Kidney capillary endothelial cell (primary cell): ENCODE measurements at regions not wholly inside any gene's neighbourhood (a gene's known extent, or its start where the extent isn't known, plus 50 kb on each side); places are given as distances from the start of the nearest gene placed in this dataset.
A peak's percentile ranks its signal among the peaks of the same experiment; 100 is the strongest.
"Not testable (repeated sequence)": the region's sequence is repeated elsewhere in the genome, so short reads cannot be mapped to it uniquely, and the experiment has no call there.

ENCODE experiments used
- DNase-seq: peaks from one replicate; pipeline ENCODE4 v3.0.0-alpha.2; 2018; ENCODE audit warnings: low spot score

DNA sequence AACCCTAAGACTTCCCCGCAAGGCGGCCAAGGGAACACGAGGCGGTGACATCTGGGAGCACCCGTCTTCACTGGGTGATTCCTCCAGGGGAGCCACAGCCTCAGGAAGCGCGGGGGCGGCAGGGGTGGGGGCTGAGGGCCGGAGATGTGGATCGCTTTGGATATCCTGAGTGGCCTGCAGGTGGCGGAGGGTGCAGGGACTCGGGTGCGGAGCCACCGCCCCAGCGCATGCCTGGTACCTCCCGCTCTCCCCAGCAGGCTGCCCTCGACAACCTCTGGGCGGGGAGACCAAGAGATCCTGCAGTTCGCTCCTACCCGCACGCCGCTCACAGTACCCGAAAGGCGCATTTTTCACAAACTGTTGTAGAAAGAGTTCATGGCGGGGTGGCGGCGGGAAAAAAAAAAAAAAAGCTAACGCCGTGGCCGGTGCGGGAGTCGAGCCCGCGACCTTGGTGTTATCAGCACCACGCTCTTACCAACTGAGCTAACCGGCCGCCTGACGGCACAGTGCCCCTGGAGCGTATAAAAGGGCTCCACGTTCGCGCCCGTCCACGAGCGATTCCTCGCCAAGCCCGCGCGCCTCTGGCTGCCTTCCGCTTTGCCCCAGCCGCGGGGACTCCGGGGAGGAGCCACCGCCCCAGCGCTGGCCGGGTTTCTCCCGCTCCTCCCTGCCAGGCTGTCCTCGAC, 124.7 kb upstream of the PRKX start:
- DNase-seq = not testable (repeated sequence)

DNA sequence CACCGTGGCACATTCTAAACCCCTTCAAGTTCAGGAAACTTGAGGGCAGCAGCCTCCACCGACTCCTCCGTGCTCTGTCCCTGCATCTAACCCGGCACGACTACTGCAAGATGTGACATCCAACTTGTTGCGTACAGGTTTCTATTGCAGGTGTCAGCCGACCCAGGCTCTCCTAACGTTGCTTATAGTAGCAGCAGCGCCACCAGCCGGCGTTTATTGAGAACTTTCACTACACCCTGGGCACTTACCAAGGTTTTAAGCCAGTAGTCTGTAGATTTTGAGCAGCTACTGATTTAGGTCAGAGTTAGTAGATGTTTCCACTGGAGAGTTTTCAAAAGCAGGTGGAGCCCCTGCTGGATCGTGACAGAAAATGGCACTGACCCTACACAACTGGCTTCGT, 123.8 kb upstream of the PRKX start:
- DNase-seq = not testable (repeated sequence)

DNA sequence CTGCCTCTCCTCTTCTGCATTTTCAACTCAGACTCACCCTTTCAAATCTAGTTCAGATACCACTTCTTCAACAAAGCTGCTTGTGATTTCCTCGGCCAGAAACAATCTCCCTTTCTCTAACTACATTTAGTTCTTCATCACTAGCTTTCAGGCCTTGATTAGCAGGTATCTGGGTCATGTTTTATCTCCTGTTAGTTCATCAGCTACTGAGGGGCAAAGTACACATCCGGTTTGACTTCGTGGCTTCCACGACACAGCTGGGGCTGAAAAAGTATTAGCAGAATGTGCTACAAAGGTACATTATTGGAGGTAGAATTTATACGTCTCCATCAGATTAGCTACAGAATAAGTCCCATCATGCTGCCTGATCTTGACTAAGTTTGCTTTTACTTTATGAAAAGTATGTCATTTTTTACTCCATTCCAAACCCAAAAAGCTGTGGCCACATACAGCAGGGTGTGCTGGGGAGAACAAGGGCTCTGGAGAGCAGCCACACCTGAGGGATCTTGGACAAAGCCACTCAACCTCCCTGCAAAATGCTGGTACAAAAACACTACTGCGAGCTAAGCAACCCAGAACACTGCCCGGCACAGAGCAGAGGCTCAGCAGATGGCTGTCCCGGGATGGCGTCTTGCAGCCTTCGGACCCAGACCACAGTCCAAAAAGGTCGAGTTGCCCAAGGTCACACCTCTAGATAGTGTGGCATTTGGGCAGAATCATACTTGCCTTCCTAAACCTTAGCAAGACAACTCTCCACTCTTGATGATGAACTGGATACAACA, 120.5 kb upstream of the PRKX start:
- not testable (repeated sequence) for DNase-seq

- DNase-seq = not testable (repeated sequence)
Measured at GRCh38 chrX:3830020-3830419, 116.6 kb upstream of the PRKX start.

DNA sequence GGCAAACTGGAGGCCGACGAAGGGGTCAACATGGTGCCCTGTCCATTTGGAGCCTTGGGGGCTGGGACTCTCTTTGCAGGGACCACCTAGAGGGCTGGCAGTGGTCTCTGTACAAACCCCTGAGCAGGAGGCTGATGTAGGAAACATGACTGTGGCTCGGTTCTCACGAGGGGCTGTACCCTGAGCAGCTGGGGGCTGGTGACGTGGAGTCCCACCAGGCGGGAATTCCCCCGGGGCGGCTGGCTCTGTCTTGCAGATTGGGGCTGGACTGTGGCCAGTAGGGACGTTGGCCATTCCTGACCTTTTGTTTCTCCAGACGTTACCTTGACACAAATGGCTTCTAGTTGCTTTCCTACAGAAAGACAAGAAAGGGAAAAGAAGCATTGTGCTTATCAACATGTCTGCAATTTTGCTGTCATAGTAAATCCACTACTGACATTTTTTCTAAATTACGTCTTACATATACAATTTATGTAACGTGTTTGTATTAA, 115.6 kb upstream of the PRKX start:
- not testable (repeated sequence) for DNase-seq

GRCh38 chrX:3828378-3829040, 115.1 kb upstream of the PRKX start:
- not testable (repeated sequence) for DNase-seq

DNA sequence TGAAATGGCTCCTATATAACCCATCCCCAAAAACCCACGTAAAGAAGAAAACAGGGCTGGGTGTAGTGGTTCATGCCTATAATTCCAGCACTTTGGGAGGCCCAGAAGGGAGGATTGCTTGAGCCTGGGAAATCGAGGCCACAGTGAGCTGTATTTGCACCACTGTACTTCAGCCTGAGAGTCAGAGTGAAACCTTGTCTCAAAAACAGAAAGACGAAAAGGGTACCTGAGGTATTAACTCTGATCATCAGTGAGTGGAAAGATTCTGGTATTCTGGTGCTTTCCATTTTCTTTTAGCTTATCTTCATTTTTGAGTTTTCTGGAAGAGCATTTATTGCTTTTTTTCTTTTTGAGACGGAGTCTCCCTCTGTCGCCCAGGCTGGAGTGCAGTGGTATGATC, 110.6 kb upstream of the PRKX start:
- DNase-seq = not testable (repeated sequence)

GRCh38 chrX:3820167-3820566, 106.7 kb upstream of the PRKX start:
- DNase-seq = peak; percentile 15

DNA sequence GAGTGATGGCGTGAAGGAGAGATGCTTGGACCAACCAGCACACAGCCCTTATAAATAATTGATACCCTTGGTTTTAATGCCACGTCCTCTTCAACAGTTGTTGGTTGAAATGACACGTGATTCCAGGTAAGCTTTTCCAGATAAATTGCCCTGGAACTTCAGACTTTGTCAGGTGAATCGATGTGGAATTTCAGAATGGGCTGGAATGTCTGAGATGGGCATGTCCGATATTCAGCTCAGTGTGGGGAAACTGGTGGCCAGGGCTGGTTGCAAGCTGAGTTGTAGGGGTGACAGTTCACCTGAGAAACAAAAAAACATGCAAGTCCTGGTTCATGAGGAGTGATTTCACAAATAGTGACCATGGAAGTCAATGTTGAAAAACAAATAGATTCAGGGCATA, 104.0 kb upstream of the PRKX start:
- not testable (repeated sequence) for DNase-seq

DNA sequence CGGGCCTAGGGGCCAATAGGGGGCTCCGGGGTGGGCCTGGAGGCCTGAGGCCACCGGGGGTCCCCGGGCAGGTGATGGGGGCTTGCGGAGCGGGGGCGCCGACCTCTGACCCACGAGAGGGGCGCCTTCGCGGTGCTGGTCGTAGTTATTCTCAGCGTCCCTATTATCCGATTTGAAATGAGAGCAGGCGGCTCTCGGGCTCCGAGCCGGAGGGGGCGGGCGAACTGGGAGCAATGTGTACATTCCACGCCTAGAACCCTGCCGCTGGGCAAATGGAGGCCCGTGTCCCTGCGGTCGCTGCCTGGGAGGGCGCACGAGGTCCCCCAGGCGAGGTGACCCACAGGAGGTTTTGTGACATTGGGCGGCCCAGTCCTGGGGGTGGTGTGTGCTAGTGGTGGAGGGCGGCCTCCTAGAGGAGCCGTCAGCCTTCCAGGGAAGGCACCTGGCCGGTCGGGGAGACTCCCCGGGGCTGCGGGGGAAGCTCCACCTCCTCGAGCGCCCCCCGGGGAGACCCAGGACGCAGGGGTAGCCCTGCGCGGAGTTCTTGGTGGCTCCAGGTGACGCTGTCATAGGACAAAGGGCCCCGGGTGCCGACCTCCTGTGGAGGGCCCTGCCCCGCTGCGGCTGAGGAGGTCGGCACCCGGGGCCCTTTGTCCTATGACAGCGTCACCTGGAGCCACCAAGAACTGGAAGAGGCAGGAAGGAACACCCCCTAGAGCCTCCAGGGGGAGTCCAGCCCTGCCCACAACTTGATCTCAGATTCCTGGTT, 102.6 kb upstream of the PRKX start:
- peak; percentile 16 for DNase-seq

- peak; percentile 26 for DNase-seq
Measured at GRCh38 chrX:3811331-3812311, 98.2 kb upstream of the PRKX start.

- DNase-seq = no peak
Measured at GRCh38 chrX:3807906-3808305, 94.5 kb upstream of the PRKX start.

- no peak for DNase-seq
Measured at GRCh38 chrX:3806630-3807029, 93.2 kb upstream of the PRKX start.

GRCh38 chrX:3803713-3804112, 90.3 kb upstream of the PRKX start:
- no peak for DNase-seq

DNA sequence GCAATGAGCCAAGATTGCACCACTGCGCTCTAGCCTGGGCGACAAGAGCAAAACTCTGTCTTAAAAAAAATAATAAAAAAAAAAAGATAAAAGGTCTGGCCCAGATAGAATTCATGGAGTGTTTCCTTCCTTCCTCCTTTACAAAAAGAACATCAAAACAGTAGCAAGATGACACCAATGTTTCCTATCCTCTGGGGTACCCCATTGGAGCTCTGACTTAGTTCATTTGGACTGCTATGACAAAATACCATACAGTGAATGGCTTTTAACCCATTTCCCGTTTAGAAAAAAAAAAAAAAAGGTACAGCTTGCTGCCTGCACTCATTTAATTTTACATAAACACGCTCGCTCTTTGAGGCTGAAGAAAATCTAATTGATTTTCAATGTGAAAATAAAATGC, 89.9 kb upstream of the PRKX start:
- DNase-seq = no peak

DNA sequence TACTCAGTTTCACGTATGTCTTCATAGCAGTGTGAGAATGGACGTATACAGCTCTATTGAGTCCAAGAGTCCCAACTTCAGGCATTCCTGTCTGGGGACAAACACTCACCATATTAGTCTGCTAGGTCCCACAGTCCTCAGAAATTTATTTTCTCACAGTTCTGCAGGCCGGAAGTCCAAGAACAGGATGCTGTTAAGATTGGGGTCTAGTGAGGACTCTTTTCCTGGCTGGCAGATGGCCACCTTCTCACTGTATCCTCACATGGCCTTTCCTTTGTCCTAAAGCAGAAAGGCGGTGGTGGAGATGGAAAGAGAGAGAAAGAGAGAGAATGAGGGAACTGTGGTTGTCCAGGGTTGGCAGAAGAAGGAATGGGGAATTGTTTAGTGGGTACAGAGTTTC, 82.0 kb upstream of the PRKX start:
- not testable (repeated sequence) for DNase-seq

DNA sequence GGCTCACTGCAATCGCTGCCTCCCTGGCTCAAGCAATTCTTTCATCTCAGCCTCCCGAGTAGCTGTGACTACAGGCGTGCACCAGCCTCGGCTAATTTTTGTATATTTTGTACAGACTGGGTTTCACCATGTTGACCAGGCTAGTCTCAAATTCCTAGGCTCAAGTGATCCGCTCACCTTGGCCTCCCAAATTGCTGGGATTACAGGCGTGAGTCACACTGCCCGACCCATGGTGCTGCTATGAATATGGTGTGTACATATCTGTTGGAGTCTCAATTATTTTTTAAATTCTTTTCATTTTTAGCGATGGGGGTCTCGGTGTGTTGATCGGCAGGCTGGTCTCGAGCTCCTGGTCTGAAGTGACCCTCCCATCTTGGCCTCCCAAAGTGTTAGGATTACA, 78.0 kb upstream of the PRKX start:
- no peak for DNase-seq

DNA sequence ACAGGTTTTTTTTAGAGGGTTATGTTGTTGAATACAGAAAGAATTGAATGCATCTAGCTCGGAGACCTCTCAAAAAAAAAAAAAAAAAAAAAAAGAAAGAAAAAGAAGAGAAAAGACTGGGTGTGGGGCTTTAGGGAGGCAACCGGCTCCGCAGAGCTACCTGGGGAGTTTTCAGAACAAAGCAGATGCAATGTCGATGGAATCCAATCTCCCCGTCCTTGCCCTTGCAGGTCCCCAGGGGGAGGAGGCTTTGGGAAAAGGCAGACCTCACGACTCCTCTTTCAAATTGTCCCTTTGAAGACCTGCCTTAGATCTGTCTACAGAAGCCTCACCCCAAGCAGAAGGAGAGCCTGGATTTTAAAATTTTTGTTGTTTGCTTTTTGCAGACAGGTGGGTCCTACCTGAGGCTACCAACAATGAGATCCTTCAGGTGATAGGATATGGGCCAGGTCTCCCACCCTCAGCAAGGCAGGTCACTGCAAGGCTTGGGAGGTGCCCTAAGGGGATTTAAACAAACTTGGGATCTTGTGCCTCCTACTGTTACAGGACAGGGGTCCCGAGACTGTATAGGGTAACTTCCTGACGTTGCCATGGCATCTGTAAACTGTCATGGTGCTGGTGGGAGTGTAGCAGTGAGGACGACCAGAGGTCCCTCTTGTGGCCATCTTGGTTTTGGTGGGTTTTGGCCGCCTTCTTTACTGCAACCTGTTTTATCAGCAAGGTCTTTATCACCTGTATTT, 75.2 kb upstream of the PRKX start:
- DNase-seq = no peak

DNA sequence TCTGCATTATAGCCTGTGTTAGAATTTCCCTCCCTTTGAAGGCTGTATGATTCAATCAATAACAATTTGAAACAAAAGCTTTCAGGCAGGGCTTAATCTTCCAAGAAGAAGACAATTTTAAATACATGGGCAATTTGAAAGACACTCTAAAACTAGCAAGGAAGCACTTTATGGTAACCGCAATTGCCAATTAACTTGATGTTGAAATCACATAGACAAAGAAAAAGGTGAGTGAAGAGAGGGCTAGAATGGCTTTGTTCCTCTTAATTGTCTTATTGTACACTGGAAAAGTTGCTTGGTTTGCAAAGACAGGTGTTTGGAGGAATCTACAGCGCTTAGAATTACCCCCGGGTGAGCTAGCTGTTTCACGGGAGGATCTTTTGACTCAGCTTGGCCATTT, 74.4 kb upstream of the PRKX start:
- no peak for DNase-seq

GRCh38 chrX:3785822-3786221, 72.4 kb upstream of the PRKX start:
- not testable (repeated sequence) for DNase-seq
